Mesodermal cell (in vitro differentiated cells): ENCODE measurements at regions not wholly inside any gene's neighbourhood (a gene's known extent, or its start where the extent isn't known, plus 50 kb on each side); places are given as distances from the start of the nearest gene placed in this dataset.

Experiments
- H3K27ac ChIP-seq: 2 replicates; pipeline ENCODE4 v1.7.0; 2013; ENCODE audit warnings: mild to moderate bottlenecking, low read depth, low read length, moderate library complexity; ENCODE audit not compliant: severe bottlenecking
- H3K36me3 ChIP-seq: 2 replicates; pipeline ENCODE4 v1.7.1; 2013; ENCODE audit warnings: mild to moderate bottlenecking, low read length, moderate library complexity; ENCODE audit not compliant: control insufficient read depth, insufficient read depth
- H3K4me1 ChIP-seq: one replicate; pipeline ENCODE4 v1.7.1; 2013; ENCODE audit warnings: mild to moderate bottlenecking, low read length; ENCODE audit not compliant: insufficient read depth, control insufficient read depth, poor library complexity, severe bottlenecking
- H3K4me3 ChIP-seq: 2 replicates; pipeline ENCODE4 v1.7.0; 2013; ENCODE audit warnings: low read length, control low read depth, mild to moderate bottlenecking; ENCODE audit not compliant: insufficient read depth, poor library complexity, severe bottlenecking; ENCODE audit errors: extremely low read depth
- H3K9me3 ChIP-seq: 2 replicates; pipeline ENCODE4 v1.7.1; 2013; ENCODE audit warnings: mild to moderate bottlenecking, low read length, moderate library complexity; ENCODE audit not compliant: control insufficient read depth
- WGBS, 2 experiments: methylation state at CpG; one replicate each; pipeline ENCODE4 v1.1.5; 2013; ENCODE audit warnings: missing lambda C conversion rate in 2 of 2; ENCODE audit not compliant: insufficient coverage in 2 of 2; 5-methylcytosine and 5-hydroxymethylcytosine counted together

GRCh38 chr5:24773261-24773660, 128.5 kb upstream of the CDH10 start:
- H3K4me1 ChIP-seq, result no peaks in the 10 kb centered on the region
- no peak overlapping the region for H3K27ac ChIP-seq
- WGBS, 2 experiments, result 67% methylated on average over 1 of the region's 1 CpG; no CpG with 5 or more reads in 1 of the 2 experiments
- H3K4me3 ChIP-seq, result no peak overlapping the region
- H3K9me3 ChIP-seq, result no peaks in the 10 kb centered on the region
- no peaks in the 10 kb centered on the region for H3K36me3 ChIP-seq

- Histone ChIP-seq H3K9me3 (no peaks in the 10 kb centered on the region), H3K27ac (no peak overlapping the region), H3K4me1 (no peaks in the 10 kb centered on the region), H3K36me3 (no peaks in the 10 kb centered on the region), H3K4me3 (no peak overlapping the region)
These were observed 122.3 kb upstream of the CDH10 start for GRCh38 chr5:24767086-24767485.

- Histone ChIP-seq H3K4me1 (no peaks in the 10 kb centered on the region), H3K36me3 (no peaks in the 10 kb centered on the region), H3K9me3 (peaks cover 9% of the 10 kb centered on the region), H3K4me3 (no peak overlapping the region), H3K27ac (no peak overlapping the region)
- 100% methylated on average over 1 of the region's 1 CpG; no CpG with 5 or more reads in 1 of the 2 experiments for whole genome bisulfite sequencing, 2 experiments
These were observed 120.4 kb upstream of the CDH10 start for GRCh38 chr5:24765219-24765618.

GRCh38 chr5:24750355-24750754, 105.6 kb upstream of the CDH10 start:
- Histone ChIP-seq H3K36me3 (no peaks in the 10 kb centered on the region), H3K9me3 (no peaks in the 10 kb centered on the region), H3K4me3 (no peak overlapping the region), H3K4me1 (no peaks in the 10 kb centered on the region), H3K27ac (no peak overlapping the region)
- WGBS, 2 experiments, result 82 to 92% methylated on average over 1 to 3 of the region's 3 CpGs

GRCh38 chr5:24749701-24750100, 104.9 kb upstream of the CDH10 start:
- Histone ChIP-seq H3K9me3 (no peaks in the 10 kb centered on the region), H3K27ac (no peak overlapping the region), H3K36me3 (no peaks in the 10 kb centered on the region), H3K4me1 (no peaks in the 10 kb centered on the region), H3K4me3 (no peak overlapping the region)
- WGBS, 2 experiments, result 81 to 84% methylated on average over 2 to 3 of the region's 3 CpGs

- WGBS, 2 experiments, result 81 to 97% methylated on average over 4 to 6 of the region's 6 CpGs
- no peaks in the 10 kb centered on the region for H3K4me1 ChIP-seq
- no peaks in the 10 kb centered on the region for H3K9me3 ChIP-seq
- no peak overlapping the region for H3K4me3 ChIP-seq
- no peak overlapping the region for H3K27ac ChIP-seq
- H3K36me3 ChIP-seq, result no peaks in the 10 kb centered on the region
These were observed 102.5 kb upstream of the CDH10 start for GRCh38 chr5:24747327-24747726.

- WGBS, 2 experiments, result no CpG with 5 or more reads among the region's 3 CpGs
- Histone ChIP-seq H3K9me3 (no peaks in the 10 kb centered on the region), H3K36me3 (no peaks in the 10 kb centered on the region), H3K27ac (no peak overlapping the region), H3K4me1 (no peaks in the 10 kb centered on the region), H3K4me3 (no peak overlapping the region)
These were observed 97.6 kb upstream of the CDH10 start for GRCh38 chr5:24742334-24742733.

GRCh38 chr5:24737163-24737562, 92.4 kb upstream of the CDH10 start:
- H3K4me1 ChIP-seq, result no peaks in the 10 kb centered on the region
- no peaks in the 10 kb centered on the region for H3K9me3 ChIP-seq
- H3K27ac ChIP-seq, result no peak overlapping the region
- H3K4me3 ChIP-seq, result no peak overlapping the region
- no peaks in the 10 kb centered on the region for H3K36me3 ChIP-seq

GRCh38 chr5:24735284-24735683, 90.5 kb upstream of the CDH10 start:
- WGBS, 2 experiments, result 84 to 86% methylated on average over 7 of the region's 7 CpGs
- H3K36me3 ChIP-seq, result no peaks in the 10 kb centered on the region

GRCh38 chr5:24732184-24732583, 87.4 kb upstream of the CDH10 start:
- Histone ChIP-seq H3K27ac (no peak overlapping the region), H3K9me3 (no peaks in the 10 kb centered on the region), H3K36me3 (no peaks in the 10 kb centered on the region), H3K4me1 (no peaks in the 10 kb centered on the region), H3K4me3 (no peak overlapping the region)
- 85 to 88% methylated on average over 2 to 3 of the region's 5 CpGs for WGBS, 2 experiments

More at GRCh38 chr5:24735284-24735683, 90.5 kb upstream of the CDH10 start:
- H3K9me3 ChIP-seq, result no peaks in the 10 kb centered on the region
- H3K4me1 ChIP-seq, result no peaks in the 10 kb centered on the region
- H3K4me3 ChIP-seq, result no peak overlapping the region
- H3K27ac ChIP-seq, result no peak overlapping the region

- H3K9me3 ChIP-seq, result no peaks in the 10 kb centered on the region
- WGBS, 2 experiments, result no CpG with 5 or more reads among the region's 3 CpGs
- no peaks in the 10 kb centered on the region for H3K36me3 ChIP-seq
These were observed 76.0 kb upstream of the CDH10 start for GRCh38 chr5:24720743-24721142.

GRCh38 chr5:24714746-24715145, 70.0 kb upstream of the CDH10 start:
- H3K4me1 ChIP-seq, result no peaks in the 10 kb centered on the region
- 84 to 94% methylated on average over 2 to 3 of the region's 4 CpGs for WGBS, 2 experiments

More at GRCh38 chr5:24720743-24721142, 76.0 kb upstream of the CDH10 start:
- Histone ChIP-seq H3K27ac (no peak overlapping the region), H3K4me1 (no peaks in the 10 kb centered on the region), H3K4me3 (no peak overlapping the region)

More at GRCh38 chr5:24714746-24715145, 70.0 kb upstream of the CDH10 start:
- Histone ChIP-seq H3K4me3 (no peak overlapping the region), H3K9me3 (no peaks in the 10 kb centered on the region), H3K36me3 (no peaks in the 10 kb centered on the region), H3K27ac (no peak overlapping the region)
